ENCODE measurements at regions not wholly inside any gene's neighbourhood (a gene's known extent, or its start where the extent isn't known, plus 50 kb on each side); places are given as distances from the start of the nearest gene placed in this dataset.
"Not testable (repeated sequence)": the region's sequence is repeated elsewhere in the genome, so short reads cannot be mapped to it uniquely, and the experiment has no call there.

DNA sequence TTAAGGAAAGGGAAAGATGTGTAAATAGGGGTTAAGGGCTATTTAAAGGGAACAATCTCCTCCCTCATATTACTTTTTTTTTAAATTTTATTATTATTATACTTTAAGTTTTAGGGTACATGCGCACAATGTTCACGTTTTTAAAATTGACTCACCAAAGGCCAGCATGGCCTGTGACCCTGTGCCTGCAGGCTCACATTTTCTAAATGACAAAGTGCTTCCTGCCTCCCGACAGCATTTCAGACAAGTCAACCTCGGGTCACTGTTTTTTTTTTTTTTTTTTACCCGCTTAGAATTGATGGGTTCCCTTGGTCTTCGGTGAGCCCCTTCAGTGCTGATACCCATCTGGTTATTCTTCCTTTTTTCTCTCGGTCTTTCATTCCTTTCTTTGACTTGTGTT is 70.4 kb upstream of the SCAF4 start:
- H3K4me1 ChIP-seq, result no peaks in the 10 kb centered on the region
- no peak for ATAC-seq
- no peak overlapping the region for H3K4me3 ChIP-seq
- H3K36me3 ChIP-seq (replicated peaks in 1 of 2; ENCODE audit: insufficient read depth in 1 of 2, low read depth in 2 of 2), result no peaks in the 10 kb centered on the region
- DNase-seq, result no peak
- intact Hi-C loops (cut with DNase I), result no loop called here
- H3K27ac ChIP-seq, result no peak overlapping the region
- no peaks in the 10 kb centered on the region for H3K27me3 ChIP-seq
- 21 to 34% methylated on average over 7 of the region's 7 CpGs for WGBS, 2 donors
- TF ChIP-seq, protein P1, sequence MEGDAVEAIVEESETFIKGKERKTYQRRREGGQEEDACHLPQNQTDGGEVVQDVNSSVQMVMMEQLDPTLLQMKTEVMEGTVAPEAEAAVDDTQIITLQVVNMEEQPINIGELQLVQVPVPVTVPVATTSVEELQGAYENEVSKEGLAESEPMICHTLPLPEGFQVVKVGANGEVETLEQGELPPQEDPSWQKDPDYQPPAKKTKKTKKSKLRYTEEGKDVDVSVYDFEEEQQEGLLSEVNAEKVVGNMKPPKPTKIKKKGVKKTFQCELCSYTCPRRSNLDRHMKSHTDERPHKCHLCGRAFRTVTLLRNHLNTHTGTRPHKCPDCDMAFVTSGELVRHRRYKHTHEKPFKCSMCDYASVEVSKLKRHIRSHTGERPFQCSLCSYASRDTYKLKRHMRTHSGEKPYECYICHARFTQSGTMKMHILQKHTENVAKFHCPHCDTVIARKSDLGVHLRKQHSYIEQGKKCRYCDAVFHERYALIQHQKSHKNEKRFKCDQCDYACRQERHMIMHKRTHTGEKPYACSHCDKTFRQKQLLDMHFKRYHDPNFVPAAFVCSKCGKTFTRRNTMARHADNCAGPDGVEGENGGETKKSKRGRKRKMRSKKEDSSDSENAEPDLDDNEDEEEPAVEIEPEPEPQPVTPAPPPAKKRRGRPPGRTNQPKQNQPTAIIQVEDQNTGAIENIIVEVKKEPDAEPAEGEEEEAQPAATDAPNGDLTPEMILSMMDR (IDR thresholded peaks at IDR 0.05), result no peak
- no peak for TF ChIP-seq POLR2A (IDR thresholded peaks at IDR 0.05)
- no peaks in the 10 kb centered on the region for H3K9me3 ChIP-seq

DNA sequence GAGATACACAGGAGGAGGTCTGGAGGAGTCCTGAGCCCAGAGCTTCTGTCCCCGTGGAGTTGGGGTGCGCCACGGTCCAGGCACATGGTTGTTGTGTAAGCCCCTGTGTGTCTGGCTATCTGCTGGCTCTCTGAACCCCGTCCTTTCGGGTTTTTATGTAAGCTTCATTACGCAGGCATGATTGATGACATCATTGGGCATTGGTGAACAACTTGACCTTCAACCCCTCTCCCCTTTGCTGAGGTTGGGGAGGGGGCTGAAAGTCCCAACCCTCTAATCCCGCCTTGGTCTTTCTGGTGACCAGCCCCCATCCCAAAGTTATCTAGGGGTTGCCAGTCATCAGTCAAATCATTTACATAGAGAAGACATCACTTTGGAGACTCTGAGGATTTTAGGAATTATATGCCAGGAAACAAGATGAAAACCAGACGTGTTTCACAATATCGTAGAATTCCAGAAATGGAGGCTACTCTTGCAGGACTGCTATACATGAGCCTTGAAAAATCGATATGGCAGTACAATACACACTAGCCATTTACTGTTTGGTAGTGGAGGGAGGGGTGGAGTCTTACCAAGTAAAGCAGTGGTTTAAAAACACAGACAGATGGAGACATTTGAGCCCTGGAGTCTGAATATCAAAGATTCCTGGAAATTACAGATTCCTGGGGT is 69.8 kb upstream of the SCAF4 start:
- Histone ChIP-seq H3K27ac (no peak overlapping the region), H3K27me3 (no peaks in the 10 kb centered on the region), H3K36me3 (replicated peaks in 1 of 2; ENCODE audit: insufficient read depth in 1 of 2, low read depth in 2 of 2) (no peaks in the 10 kb centered on the region), H3K9me3 (no peaks in the 10 kb centered on the region), H3K4me3 (no peak overlapping the region), H3K4me1 (no peaks in the 10 kb centered on the region)
- DNase-seq (no peak), ATAC-seq (no peak)
- 46 to 54% methylated on average over 9 to 10 of the region's 10 CpGs for WGBS, 2 donors
- intact Hi-C loops (cut with DNase I), result no loop called here
- TF ChIP-seq, protein P1 (IDR thresholded peaks at IDR 0.05), result no peak
- TF ChIP-seq POLR2A (IDR thresholded peaks at IDR 0.05), result no peak

DNA sequence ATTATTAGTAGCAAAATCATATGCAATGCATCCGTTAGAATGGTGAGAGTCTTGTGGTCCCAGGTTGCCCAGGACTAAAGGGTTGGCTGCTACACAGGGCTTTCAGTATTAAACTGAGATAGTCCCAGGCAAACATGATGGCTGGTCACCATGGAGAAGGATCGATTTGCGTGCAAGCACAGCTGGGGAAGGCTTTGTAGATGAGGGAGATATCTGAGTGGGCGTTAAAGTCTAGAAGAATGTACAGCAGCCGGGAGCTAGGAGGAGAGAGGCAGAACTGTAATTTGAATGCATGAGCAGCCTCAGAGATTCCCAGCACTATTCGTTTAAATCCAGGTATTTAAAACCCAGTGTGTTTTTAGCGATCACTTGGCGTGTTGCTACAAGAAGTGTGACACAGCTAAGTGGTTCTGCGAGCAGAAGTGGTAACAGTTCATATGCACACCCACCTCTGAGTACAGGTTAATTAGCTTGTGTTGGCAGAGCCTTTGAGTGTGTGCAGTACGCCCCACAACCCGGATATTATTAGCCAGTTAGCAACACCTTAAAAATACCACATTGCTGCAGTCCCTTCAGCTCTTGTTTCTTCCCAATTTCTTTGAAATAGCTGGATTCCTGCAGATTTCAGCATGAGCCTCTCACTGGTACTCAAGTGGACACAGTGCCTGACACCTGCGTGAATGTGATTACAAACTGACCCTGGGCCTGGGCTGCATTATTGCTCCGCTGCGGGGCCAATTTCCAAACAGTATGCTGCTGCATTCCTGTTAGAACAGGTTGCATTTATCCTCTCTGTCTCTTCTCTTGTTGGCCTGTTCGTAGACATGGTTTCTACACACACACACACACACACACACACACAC is 67.2 kb upstream of the SCAF4 start:
- DNase-seq (no peak), ATAC-seq (no peak)
- no peak for TF ChIP-seq POLR2A (IDR thresholded peaks at IDR 0.05)
- TF ChIP-seq, protein P1 (IDR thresholded peaks at IDR 0.05), result no peak
- Histone ChIP-seq H3K36me3 (replicated peaks in 1 of 2; ENCODE audit: insufficient read depth in 1 of 2, low read depth in 2 of 2) (no peaks in the 10 kb centered on the region), H3K4me3 (no peak overlapping the region), H3K4me1 (no peaks in the 10 kb centered on the region), H3K27me3 (no peaks in the 10 kb centered on the region), H3K9me3 (no peaks in the 10 kb centered on the region), H3K27ac (no peak overlapping the region)
- 26 to 32% methylated on average over 15 of the region's 15 CpGs for WGBS, 2 donors
- intact Hi-C loops (cut with DNase I), result no loop called here

DNA sequence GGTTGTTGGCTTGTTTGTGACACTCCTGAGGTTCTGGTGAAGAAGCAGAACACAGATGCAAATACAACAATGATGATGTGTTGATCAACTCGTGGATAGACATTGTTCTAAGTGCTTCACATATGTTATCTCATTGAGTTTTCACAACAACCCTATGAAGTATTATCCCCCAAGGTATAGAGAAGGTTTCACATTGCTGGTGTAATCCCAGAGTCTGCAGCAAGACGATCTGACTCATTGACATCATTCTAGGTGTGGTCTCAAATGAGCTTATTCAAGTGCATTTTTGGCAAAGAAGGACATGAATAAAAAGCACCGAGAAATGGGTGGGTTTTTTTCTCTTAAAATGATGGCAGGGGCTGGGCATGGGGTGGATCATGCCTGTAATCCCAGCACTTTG is 64.1 kb upstream of the SCAF4 start:
- Histone ChIP-seq H3K27me3 (no peaks in the 10 kb centered on the region), H3K4me3 (no peak overlapping the region), H3K4me1 (no peaks in the 10 kb centered on the region), H3K36me3 (replicated peaks in 1 of 2; ENCODE audit: insufficient read depth in 1 of 2, low read depth in 2 of 2) (no peaks in the 10 kb centered on the region), H3K9me3 (no peaks in the 10 kb centered on the region), H3K27ac (no peak overlapping the region)
- 61 to 64% methylated on average over 3 of the region's 3 CpGs for WGBS, 2 donors
- TF ChIP-seq, protein P1 (IDR thresholded peaks at IDR 0.05), result no peak
- no peak for TF ChIP-seq POLR2A (IDR thresholded peaks at IDR 0.05)
- no peak for DNase-seq
- intact Hi-C loops (cut with DNase I), result no loop called here
- no peak for ATAC-seq

DNA sequence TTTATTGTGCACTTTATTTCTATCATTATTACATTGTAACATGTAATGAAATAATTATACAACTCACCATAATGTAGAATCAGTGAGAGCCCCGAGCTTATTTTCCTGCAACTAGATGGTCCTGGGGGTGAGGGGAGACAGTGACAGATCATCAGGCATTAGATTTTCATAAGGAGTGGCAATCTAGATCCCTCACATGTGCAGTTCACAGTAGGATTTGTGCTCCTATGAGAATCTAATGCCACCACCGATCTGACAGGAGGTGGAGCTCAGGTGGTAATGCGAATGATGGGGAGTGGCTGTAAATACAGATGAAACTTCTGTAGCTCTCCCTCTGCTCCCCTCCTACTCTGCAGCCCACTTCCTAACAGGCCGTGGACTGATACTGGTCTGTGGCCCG is 58.5 kb upstream of the SCAF4 start:
- ATAC-seq; H3K27me3 ChIP-seq; H3K9me3 ChIP-seq; H3K4me3 ChIP-seq; H3K27ac ChIP-seq; DNase-seq; H3K4me1 ChIP-seq; H3K36me3 ChIP-seq (replicated peaks in 1 of 2; ENCODE audit: insufficient read depth in 1 of 2, low read depth in 2 of 2); intact Hi-C loops (cut with DNase I): not testable (repeated sequence)
- 81 to 92% methylated on average over 5 of the region's 5 CpGs for WGBS, 2 donors
